ENCODE measurements at regions not wholly inside any gene's neighbourhood (a gene's known extent, or its start where the extent isn't known, plus 50 kb on each side); places are given as distances from the start of the nearest gene placed in this dataset.

- H3K27me3 ChIP-seq (replicated peaks; ENCODE audit: insufficient read depth): no peaks in the 10 kb centered on the region
- H3K9me2 ChIP-seq (ENCODE audit: insufficient read depth): no peaks in the 10 kb centered on the region
- in situ Hi-C loops (cut with MboI): no loop called here
- TF ChIP-seq EZH2 (IDR thresholded peaks at IDR 0.05; ENCODE audit: insufficient read depth, poor library complexity, severe bottlenecking) (no peak), EZH2phosphoT487 (IDR thresholded peaks at IDR 0.05; ENCODE audit: insufficient read depth, low read depth) (no peak)
- no peak overlapping the region for H3K4me2 ChIP-seq (ENCODE audit: unreplicated experiment)
- H3K27ac ChIP-seq: no peak overlapping the region
- H3F3A ChIP-seq (ENCODE audit: insufficient read depth): peaks cover 58% of the 10 kb centered on the region
- H2AFZ ChIP-seq: no peak overlapping the region
- H3K4me3 ChIP-seq: no peak overlapping the region
- H3K9ac ChIP-seq: no peak overlapping the region
- WGBS, 2 experiments (ENCODE audit: low coverage in 1 of 2, low lambda C conversion rate in 2 of 2, missing lambda C conversion rate in 2 of 2): 41 to 56% methylated on average over 4 to 5 of the region's 5 CpGs
- H3K79me2 ChIP-seq (ENCODE audit: insufficient read depth): peaks cover 44% of the 10 kb centered on the region
- no peaks in the 10 kb centered on the region for H3K9me3 ChIP-seq (ENCODE audit: low read depth)
- H4K20me1 ChIP-seq (ENCODE audit: insufficient read depth): no peaks in the 10 kb centered on the region
- no peaks in the 10 kb centered on the region for H3K36me3 ChIP-seq (ENCODE audit: low read depth)
- peaks cover 62% of the 10 kb centered on the region for H3K4me1 ChIP-seq (ENCODE audit: insufficient read depth)
- no peak for DNase-seq
Observed at GRCh38 chr14:51550636-51551035, 101.1 kb upstream of the FRMD6 start.

- no peak for DNase-seq
- WGBS, 2 experiments (ENCODE audit: low coverage in 1 of 2, low lambda C conversion rate in 2 of 2, missing lambda C conversion rate in 2 of 2): 98 to 99% methylated on average over 7 of the region's 7 CpGs
- no peaks in the 10 kb centered on the region for H3K9me2 ChIP-seq (ENCODE audit: insufficient read depth)
- TF ChIP-seq EZH2phosphoT487 (IDR thresholded peaks at IDR 0.05; ENCODE audit: insufficient read depth, low read depth) (no peak), EZH2 (IDR thresholded peaks at IDR 0.05; ENCODE audit: insufficient read depth, poor library complexity, severe bottlenecking) (no peak)
- peaks cover 44% of the 10 kb centered on the region for H3F3A ChIP-seq (ENCODE audit: insufficient read depth)
- no peak overlapping the region for H3K4me3 ChIP-seq
- no peak overlapping the region for H3K4me2 ChIP-seq (ENCODE audit: unreplicated experiment)
- in situ Hi-C loops (cut with MboI): no loop called here
- no peaks in the 10 kb centered on the region for H3K27me3 ChIP-seq (replicated peaks; ENCODE audit: insufficient read depth)
- H3K79me2 ChIP-seq (ENCODE audit: insufficient read depth): peaks cover 58% of the 10 kb centered on the region
- H4K20me1 ChIP-seq (ENCODE audit: insufficient read depth): no peaks in the 10 kb centered on the region
- no peaks in the 10 kb centered on the region for H3K36me3 ChIP-seq (ENCODE audit: low read depth)
- H3K9ac ChIP-seq: no peak overlapping the region
- H3K9me3 ChIP-seq (ENCODE audit: low read depth): no peaks in the 10 kb centered on the region
- H3K27ac ChIP-seq: no peak overlapping the region
- H3K4me1 ChIP-seq (ENCODE audit: insufficient read depth): peaks cover 47% of the 10 kb centered on the region
- no peak overlapping the region for H2AFZ ChIP-seq
Observed at GRCh38 chr14:51552275-51552674, 99.4 kb upstream of the FRMD6 start.

- Histone ChIP-seq H3K9me3 (ENCODE audit: low read depth) (no peaks in the 10 kb centered on the region), H3K79me2 (ENCODE audit: insufficient read depth) (peaks cover 58% of the 10 kb centered on the region), H3K4me1 (ENCODE audit: insufficient read depth) (peaks cover 41% of the 10 kb centered on the region), H3K27ac (peak overlapping the region; percentile 90), H4K20me1 (ENCODE audit: insufficient read depth) (no peaks in the 10 kb centered on the region), H2AFZ (no peak overlapping the region), H3K9ac (no peak overlapping the region), H3K9me2 (ENCODE audit: insufficient read depth) (no peaks in the 10 kb centered on the region), H3K4me3 (no peak overlapping the region), H3K4me2 (ENCODE audit: unreplicated experiment) (peak overlapping the region; percentile 77), H3K27me3 (replicated peaks; ENCODE audit: insufficient read depth) (no peaks in the 10 kb centered on the region), H3K36me3 (ENCODE audit: low read depth) (no peaks in the 10 kb centered on the region), H3F3A (ENCODE audit: insufficient read depth) (peaks cover 39% of the 10 kb centered on the region)
- no peak for TF ChIP-seq EZH2 (IDR thresholded peaks at IDR 0.05; ENCODE audit: insufficient read depth, poor library complexity, severe bottlenecking)
- TF ChIP-seq EZH2phosphoT487 (IDR thresholded peaks at IDR 0.05; ENCODE audit: insufficient read depth, low read depth): no peak
- WGBS, 2 experiments (ENCODE audit: low coverage in 1 of 2, low lambda C conversion rate in 2 of 2, missing lambda C conversion rate in 2 of 2): 92 to 97% methylated on average over 4 of the region's 4 CpGs
- no peak for DNase-seq
- in situ Hi-C loops (cut with MboI): no loop called here
Observed at GRCh38 chr14:51552768-51553404, 98.8 kb upstream of the FRMD6 start.

- Histone ChIP-seq H3K4me1 (ENCODE audit: insufficient read depth) (peaks cover 30% of the 10 kb centered on the region), H3K9me2 (ENCODE audit: insufficient read depth) (no peaks in the 10 kb centered on the region), H3K4me2 (ENCODE audit: unreplicated experiment) (peak overlapping the region; percentile 77), H3K27ac (peak overlapping the region; percentile 90), H3K9me3 (ENCODE audit: low read depth) (no peaks in the 10 kb centered on the region), H2AFZ (no peak overlapping the region), H3K36me3 (ENCODE audit: low read depth) (no peaks in the 10 kb centered on the region), H3F3A (ENCODE audit: insufficient read depth) (peaks cover 36% of the 10 kb centered on the region), H3K79me2 (ENCODE audit: insufficient read depth) (peaks cover 58% of the 10 kb centered on the region), H4K20me1 (ENCODE audit: insufficient read depth) (no peaks in the 10 kb centered on the region), H3K4me3 (peak overlapping the region; percentile 48), H3K27me3 (replicated peaks; ENCODE audit: insufficient read depth) (no peaks in the 10 kb centered on the region), H3K9ac (peak overlapping the region; percentile 59)
- no peak for TF ChIP-seq EZH2phosphoT487 (IDR thresholded peaks at IDR 0.05; ENCODE audit: insufficient read depth, low read depth)
- no peak for TF ChIP-seq EZH2 (IDR thresholded peaks at IDR 0.05; ENCODE audit: insufficient read depth, poor library complexity, severe bottlenecking)
- in situ Hi-C loops (cut with MboI): no loop called here
- WGBS, 2 experiments (ENCODE audit: low coverage in 1 of 2, low lambda C conversion rate in 2 of 2, missing lambda C conversion rate in 2 of 2): 43 to 46% methylated on average over 8 of the region's 8 CpGs
- peak; percentile 85 for DNase-seq
Observed at GRCh38 chr14:51554339-51554920, 97.3 kb upstream of the FRMD6 start.
